DMS79 (cell line): ENCODE measurements at regions not wholly inside any gene's neighbourhood (a gene's known extent, or its start where the extent isn't known, plus 50 kb on each side); places are given as distances from the start of the nearest gene placed in this dataset.

ENCODE experiments used
- DNase-seq: peaks from one replicate; lab custom pipeline; 2025; lab: John Stamatoyannopoulos, UW

- no peak for DNase-seq
Observed at GRCh38 chr6:113805811-113806495, 51.2 kb upstream of the MARCKS start.
